Activated T-helper 17 cell treated with anti-CD3 and anti-CD28 coated beads, Interleukin-2, amount 50 U/mL, for 72 hours (primary cell): ENCODE measurements at regions not wholly inside any gene's neighbourhood (a gene's known extent, or its start where the extent isn't known, plus 50 kb on each side); places are given as distances from the start of the nearest gene placed in this dataset.

ENCODE experiments used
- ATAC-seq: fragments of 150-1000 bp; cut with Tn5 transposase; replicated peaks from 2 replicates; pipeline ENCODE4 v1.10.0; 2021; ENCODE audit warnings: mild to moderate bottlenecking, moderate library complexity
- H3K27ac Mint-ChIP-seq: one replicate; pipeline ENCODE4 v1.8.0; 2022; ENCODE audit warnings: mixed read lengths
- H3K27me3 Mint-ChIP-seq: one replicate; pipeline ENCODE4 v1.8.0; 2022; ENCODE audit warnings: mixed read lengths
- H3K36me3 Mint-ChIP-seq: one replicate; pipeline ENCODE4 v1.8.0; 2022; ENCODE audit warnings: low read depth, mild to moderate bottlenecking, mixed read lengths
- H3K4me1 Mint-ChIP-seq: one replicate; pipeline ENCODE4 v1.8.0; 2022; ENCODE audit warnings: mixed read lengths
- H3K4me3 Mint-ChIP-seq: one replicate; pipeline ENCODE4 v1.8.0; 2022; ENCODE audit warnings: mild to moderate bottlenecking, mixed read lengths
- H3K9me3 Mint-ChIP-seq: one replicate; pipeline ENCODE4 v1.8.0; 2022; ENCODE audit warnings: mixed read lengths

- Mint-ChIP-seq H3K27ac (no peak overlapping the region), H3K4me1 (no peaks in the 10 kb centered on the region), H3K9me3 (no peaks in the 10 kb centered on the region), H3K4me3 (no peak overlapping the region), H3K27me3 (no peaks in the 10 kb centered on the region), H3K36me3 (no peaks in the 10 kb centered on the region)
- ATAC-seq, result no peak
Observed at GRCh38 chr5:38009749-38010358, 170.0 kb upstream of the GDNF start.

- Mint-ChIP-seq H3K9me3 (no peaks in the 10 kb centered on the region), H3K36me3 (no peaks in the 10 kb centered on the region), H3K27ac (no peak overlapping the region), H3K4me1 (no peaks in the 10 kb centered on the region), H3K27me3 (no peaks in the 10 kb centered on the region), H3K4me3 (no peak overlapping the region)
- no peak for ATAC-seq
Observed at GRCh38 chr5:38008198-38008597, 168.4 kb upstream of the GDNF start.

GRCh38 chr5:37999593-37999992 is 159.8 kb upstream of the GDNF start:
- Mint-ChIP-seq H3K27me3 (peaks cover 4% of the 10 kb centered on the region), H3K4me3 (no peak overlapping the region), H3K36me3 (no peaks in the 10 kb centered on the region), H3K4me1 (no peaks in the 10 kb centered on the region), H3K27ac (no peak overlapping the region), H3K9me3 (no peaks in the 10 kb centered on the region)
- no peak for ATAC-seq

- Mint-ChIP-seq H3K27ac (no peak overlapping the region), H3K4me3 (no peak overlapping the region), H3K4me1 (no peaks in the 10 kb centered on the region), H3K27me3 (peaks cover 5% of the 10 kb centered on the region), H3K36me3 (no peaks in the 10 kb centered on the region), H3K9me3 (no peaks in the 10 kb centered on the region)
- ATAC-seq, result no peak
Observed at GRCh38 chr5:37996918-37997317, 157.1 kb upstream of the GDNF start.

DNA sequence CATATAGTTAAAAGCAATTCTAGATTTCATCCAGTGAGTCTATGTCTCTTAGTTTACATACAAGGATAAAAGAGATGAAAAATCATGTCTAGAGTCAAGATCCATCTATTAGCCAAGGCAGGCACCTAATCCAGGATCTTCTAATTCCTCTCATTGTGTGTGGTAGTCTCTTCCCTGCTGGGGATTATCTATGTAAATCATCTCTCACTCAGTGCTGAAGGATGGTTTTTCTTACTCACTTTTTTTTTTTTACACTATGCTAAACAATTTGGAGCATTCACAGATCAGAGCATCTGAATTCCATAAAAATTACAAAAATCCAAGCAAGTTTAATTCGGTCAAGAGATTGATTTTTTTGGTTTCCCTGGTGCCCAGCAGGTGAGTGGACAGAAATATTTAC is 154.9 kb upstream of the GDNF start:
- Mint-ChIP-seq H3K36me3 (no peaks in the 10 kb centered on the region), H3K4me3 (no peak overlapping the region), H3K27me3 (peaks cover 5% of the 10 kb centered on the region), H3K4me1 (no peaks in the 10 kb centered on the region), H3K27ac (no peak overlapping the region), H3K9me3 (no peaks in the 10 kb centered on the region)
- no peak for ATAC-seq

DNA sequence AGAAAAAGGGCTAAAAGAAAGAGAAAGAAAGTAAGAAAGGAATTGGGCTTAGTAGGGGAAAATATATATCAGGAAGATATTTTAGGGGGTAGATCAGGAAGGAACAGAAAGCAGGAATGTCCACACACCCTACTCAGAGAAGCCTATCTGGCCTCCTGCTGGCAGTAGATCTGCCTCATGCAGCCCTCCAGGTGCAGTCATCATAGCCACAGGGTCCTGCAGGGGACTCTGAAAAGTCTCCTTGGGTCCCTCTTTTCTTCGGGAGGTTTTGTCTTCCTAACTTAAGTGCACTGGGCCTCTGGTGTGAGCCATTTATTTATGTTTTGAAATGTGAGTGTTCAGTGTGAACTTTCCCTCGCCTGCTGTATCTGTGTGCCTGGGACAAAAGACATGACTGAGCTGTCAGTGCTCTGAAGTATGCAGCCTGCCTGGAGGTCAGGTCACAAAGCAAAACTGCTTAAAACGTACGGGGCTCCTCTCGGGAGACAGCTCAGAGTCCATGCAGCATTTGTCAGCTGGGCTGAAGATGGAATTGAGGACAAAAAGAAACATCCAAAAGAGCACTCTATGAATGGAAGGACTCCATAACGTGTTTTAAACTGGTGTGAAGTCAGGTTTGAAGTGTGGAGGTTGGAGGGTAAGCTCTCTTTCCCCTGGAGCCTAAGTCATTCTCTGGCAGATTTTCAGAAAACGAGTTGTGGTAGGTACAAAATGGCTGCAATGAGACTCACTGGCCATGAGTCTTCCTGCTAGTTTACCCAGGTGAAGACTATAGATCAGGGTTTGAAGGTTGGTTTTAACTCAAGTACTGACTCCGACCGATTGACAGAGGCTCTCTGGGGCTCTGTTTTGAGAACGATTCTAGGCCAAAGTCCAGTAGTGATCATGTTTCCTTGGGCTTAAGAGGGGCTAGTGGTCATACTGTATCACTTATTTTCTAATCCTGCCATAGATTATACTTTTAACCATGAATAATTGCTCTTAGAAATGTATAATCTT is 151.8 kb upstream of the GDNF start:
- Mint-ChIP-seq H3K4me1 (no peaks in the 10 kb centered on the region), H3K4me3 (no peak overlapping the region), H3K27me3 (peaks cover 5% of the 10 kb centered on the region), H3K36me3 (no peaks in the 10 kb centered on the region), H3K27ac (no peak overlapping the region), H3K9me3 (no peaks in the 10 kb centered on the region)
- no peak for ATAC-seq

DNA sequence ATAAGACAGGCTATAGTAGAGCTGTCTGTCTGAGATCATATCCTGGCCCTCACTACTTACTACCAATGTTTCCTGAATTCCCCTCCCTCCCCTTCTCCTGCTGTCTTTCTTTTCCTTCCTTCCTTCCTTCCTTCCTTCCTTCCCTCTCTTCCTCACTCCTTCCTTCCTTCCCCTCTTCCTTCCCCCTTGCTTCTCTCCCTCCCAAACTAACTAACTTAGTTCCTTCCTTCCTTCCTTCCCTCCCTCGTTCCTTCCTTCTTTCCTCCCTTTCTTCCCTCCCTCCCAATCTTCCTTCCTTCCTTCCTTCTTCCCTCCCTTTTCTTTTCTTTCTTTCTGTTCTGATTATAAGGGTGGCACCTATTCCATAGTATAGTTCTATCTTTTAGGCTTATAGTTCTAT is 150.0 kb upstream of the GDNF start:
- no peaks in the 10 kb centered on the region for H3K9me3 Mint-ChIP-seq
- no peaks in the 10 kb centered on the region for H3K4me1 Mint-ChIP-seq
- ATAC-seq, result no peak
- H3K36me3 Mint-ChIP-seq, result no peaks in the 10 kb centered on the region
- no peak overlapping the region for H3K4me3 Mint-ChIP-seq
- no peak overlapping the region for H3K27ac Mint-ChIP-seq
- peaks cover 5% of the 10 kb centered on the region for H3K27me3 Mint-ChIP-seq

DNA sequence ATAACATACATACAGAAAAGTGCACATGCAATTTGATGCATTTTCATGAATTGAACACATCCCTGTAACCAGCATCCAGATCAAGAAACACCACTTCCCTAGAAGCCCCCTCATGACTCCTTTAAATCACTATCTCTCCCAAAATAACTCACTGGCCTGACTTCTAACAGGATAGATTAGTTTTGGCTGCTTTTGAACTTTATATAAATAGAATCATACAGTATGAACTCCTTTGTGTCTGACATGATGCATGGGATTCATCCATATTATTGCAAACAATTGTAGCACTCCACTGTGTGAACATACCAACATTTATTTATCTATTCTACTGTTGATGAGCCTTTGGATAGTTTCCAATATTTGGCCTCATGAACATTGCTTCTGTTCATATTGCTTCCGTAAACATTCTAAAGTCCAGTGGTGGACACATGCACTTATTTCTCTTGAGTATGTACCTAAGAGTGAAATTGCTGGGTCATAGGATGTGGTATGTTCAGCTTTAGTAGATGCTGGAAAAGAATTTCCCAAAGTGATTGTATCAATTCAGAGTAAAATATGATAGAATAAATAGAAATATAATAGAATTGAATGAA is 148.7 kb upstream of the GDNF start:
- Mint-ChIP-seq H3K36me3 (no peaks in the 10 kb centered on the region), H3K27ac (no peak overlapping the region), H3K4me1 (no peaks in the 10 kb centered on the region), H3K27me3 (peaks cover 2% of the 10 kb centered on the region), H3K9me3 (no peaks in the 10 kb centered on the region), H3K4me3 (no peak overlapping the region)
- ATAC-seq, result no peak

DNA sequence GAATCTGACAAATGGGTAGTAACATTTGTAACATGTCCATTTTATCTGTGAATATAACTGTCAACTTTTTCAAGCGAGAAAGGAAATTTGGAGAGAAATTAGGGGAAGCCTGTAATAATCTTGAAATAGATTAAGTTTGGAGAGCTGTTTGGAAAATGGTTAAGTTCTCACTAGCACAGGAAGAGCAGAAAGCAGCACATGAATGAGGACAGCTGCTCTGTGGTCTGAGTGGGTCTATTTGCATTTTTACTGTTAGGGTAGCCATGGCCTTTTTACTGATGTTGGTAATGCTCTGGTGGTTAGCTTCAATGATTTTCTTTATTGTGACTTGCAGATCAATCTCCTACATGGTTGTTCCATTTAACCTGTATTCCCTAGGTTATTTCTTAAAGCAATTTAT is 144.5 kb upstream of the GDNF start:
- Mint-ChIP-seq H3K4me1 (no peaks in the 10 kb centered on the region), H3K4me3 (no peak overlapping the region), H3K27me3 (peaks cover 2% of the 10 kb centered on the region), H3K27ac (no peak overlapping the region), H3K36me3 (no peaks in the 10 kb centered on the region), H3K9me3 (no peaks in the 10 kb centered on the region)
- ATAC-seq, result no peak

DNA sequence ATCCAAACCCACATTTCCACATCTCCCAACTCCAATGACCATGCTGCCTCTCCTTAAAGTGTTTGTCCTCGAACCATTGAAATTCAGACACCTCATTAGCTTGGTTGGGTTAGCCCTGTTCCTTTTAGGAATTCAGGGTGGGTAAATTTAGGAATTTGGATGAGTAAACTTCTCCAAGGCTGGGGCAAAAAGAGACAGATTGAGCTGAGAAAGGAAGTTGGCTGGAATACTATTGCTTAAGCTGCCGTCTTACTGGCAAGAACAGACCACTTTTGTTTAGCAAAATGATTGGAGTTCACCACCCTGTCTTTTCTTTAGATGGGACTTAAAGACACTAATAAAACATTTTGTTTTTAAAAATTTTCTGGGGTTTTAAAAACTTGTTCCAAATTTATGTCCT is 143.6 kb upstream of the GDNF start:
- no peaks in the 10 kb centered on the region for H3K36me3 Mint-ChIP-seq
- no peak for ATAC-seq
- H3K27me3 Mint-ChIP-seq, result peaks cover 2% of the 10 kb centered on the region
- no peak overlapping the region for H3K4me3 Mint-ChIP-seq
- H3K9me3 Mint-ChIP-seq, result no peaks in the 10 kb centered on the region
- no peak overlapping the region for H3K27ac Mint-ChIP-seq
- no peaks in the 10 kb centered on the region for H3K4me1 Mint-ChIP-seq

DNA sequence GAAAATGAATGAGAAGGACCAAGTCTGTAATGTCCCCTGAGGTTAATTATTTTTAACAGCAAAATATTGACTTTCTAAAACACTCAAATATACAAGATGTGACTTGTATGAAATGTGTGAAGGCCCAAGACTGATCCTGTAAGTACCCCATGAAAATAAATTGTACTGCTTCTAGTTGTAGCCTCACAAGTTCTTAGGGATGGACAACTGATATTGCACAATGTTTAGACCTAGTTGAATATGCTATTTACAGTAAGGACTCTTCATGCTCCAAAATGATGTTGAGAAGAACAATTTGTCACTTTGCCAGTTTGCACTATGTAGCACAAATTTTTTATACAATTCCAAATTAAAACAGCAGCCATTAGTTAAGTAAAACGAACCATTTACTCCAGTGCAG is 139.7 kb upstream of the GDNF start:
- no peaks in the 10 kb centered on the region for H3K4me1 Mint-ChIP-seq

GRCh38 chr5:37975531-37975930 is 135.7 kb upstream of the GDNF start:
- Mint-ChIP-seq H3K27ac (no peak overlapping the region), H3K36me3 (no peaks in the 10 kb centered on the region), H3K9me3 (peaks cover 3% of the 10 kb centered on the region), H3K4me1 (no peaks in the 10 kb centered on the region), H3K4me3 (no peak overlapping the region), H3K27me3 (no peaks in the 10 kb centered on the region)
- ATAC-seq, result no peak

More for the DNA sequence above, 139.7 kb upstream of the GDNF start:
- H3K36me3 Mint-ChIP-seq, result no peaks in the 10 kb centered on the region
- ATAC-seq, result no peak
- no peaks in the 10 kb centered on the region for H3K27me3 Mint-ChIP-seq
- H3K9me3 Mint-ChIP-seq, result peaks cover 3% of the 10 kb centered on the region
- H3K4me3 Mint-ChIP-seq, result no peak overlapping the region
- H3K27ac Mint-ChIP-seq, result no peak overlapping the region

GRCh38 chr5:37971483-37972024 is 131.7 kb upstream of the GDNF start:
- no peaks in the 10 kb centered on the region for H3K36me3 Mint-ChIP-seq
- no peak for ATAC-seq
- no peaks in the 10 kb centered on the region for H3K27me3 Mint-ChIP-seq
- no peaks in the 10 kb centered on the region for H3K9me3 Mint-ChIP-seq
- no peak overlapping the region for H3K27ac Mint-ChIP-seq
- no peak overlapping the region for H3K4me3 Mint-ChIP-seq
- no peaks in the 10 kb centered on the region for H3K4me1 Mint-ChIP-seq

DNA sequence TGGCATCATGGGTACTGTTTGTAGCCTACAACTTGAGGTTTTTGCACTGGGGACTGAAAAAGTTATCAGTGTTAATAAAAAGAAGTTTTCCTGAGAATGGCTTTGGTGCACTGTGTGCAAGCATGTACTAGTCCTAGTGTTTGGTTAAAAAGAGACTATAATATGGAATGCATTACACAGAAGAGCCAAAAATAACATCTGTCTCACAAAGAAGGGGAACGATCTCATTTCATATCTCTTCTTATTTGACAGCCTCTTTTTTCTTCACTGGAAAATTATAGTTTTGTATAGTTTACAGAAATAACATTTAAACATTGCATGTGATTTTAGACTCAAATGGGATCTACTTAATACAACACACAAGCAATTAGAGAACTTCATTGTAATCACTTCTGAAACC is 127.0 kb upstream of the GDNF start:
- Mint-ChIP-seq H3K4me1 (no peaks in the 10 kb centered on the region), H3K27me3 (no peaks in the 10 kb centered on the region), H3K9me3 (no peaks in the 10 kb centered on the region), H3K27ac (no peak overlapping the region), H3K4me3 (no peak overlapping the region), H3K36me3 (no peaks in the 10 kb centered on the region)
- ATAC-seq, result no peak

GRCh38 chr5:37966291-37966690 is 126.5 kb upstream of the GDNF start:
- H3K36me3 Mint-ChIP-seq, result no peaks in the 10 kb centered on the region
- H3K4me3 Mint-ChIP-seq, result no peak overlapping the region
- no peaks in the 10 kb centered on the region for H3K4me1 Mint-ChIP-seq
- ATAC-seq, result no peak
- H3K27me3 Mint-ChIP-seq, result no peaks in the 10 kb centered on the region
- H3K9me3 Mint-ChIP-seq, result no peaks in the 10 kb centered on the region
- no peak overlapping the region for H3K27ac Mint-ChIP-seq
